ENCODE measurements at regions not wholly inside any gene's neighbourhood (a gene's known extent, or its start where the extent isn't known, plus 50 kb on each side); places are given as distances from the start of the nearest gene placed in this dataset.

DNA sequence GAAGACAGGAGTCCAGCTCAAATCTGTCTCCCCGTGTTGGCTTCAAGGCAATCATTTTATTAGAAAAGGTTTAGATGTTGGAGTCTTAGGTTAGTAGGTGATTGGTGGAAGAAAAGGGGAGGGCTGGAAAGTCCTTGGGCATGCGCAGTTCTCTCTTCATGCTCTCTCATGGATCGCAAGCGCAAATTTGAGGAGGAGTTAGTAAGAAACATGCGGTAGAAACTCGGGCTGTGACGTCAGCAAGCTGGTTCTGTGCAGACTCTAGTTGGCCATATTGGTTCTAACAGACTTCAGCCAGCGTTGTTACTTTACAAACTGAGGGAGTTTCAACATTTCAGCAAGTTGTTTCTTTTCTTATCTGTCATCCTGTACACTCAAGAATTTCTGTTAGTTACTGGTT is 392.2 kb downstream of the CDK5RAP2 start:
- TF ChIP-seq, protein P1, sequence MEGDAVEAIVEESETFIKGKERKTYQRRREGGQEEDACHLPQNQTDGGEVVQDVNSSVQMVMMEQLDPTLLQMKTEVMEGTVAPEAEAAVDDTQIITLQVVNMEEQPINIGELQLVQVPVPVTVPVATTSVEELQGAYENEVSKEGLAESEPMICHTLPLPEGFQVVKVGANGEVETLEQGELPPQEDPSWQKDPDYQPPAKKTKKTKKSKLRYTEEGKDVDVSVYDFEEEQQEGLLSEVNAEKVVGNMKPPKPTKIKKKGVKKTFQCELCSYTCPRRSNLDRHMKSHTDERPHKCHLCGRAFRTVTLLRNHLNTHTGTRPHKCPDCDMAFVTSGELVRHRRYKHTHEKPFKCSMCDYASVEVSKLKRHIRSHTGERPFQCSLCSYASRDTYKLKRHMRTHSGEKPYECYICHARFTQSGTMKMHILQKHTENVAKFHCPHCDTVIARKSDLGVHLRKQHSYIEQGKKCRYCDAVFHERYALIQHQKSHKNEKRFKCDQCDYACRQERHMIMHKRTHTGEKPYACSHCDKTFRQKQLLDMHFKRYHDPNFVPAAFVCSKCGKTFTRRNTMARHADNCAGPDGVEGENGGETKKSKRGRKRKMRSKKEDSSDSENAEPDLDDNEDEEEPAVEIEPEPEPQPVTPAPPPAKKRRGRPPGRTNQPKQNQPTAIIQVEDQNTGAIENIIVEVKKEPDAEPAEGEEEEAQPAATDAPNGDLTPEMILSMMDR (IDR thresholded peaks at IDR 0.05) = no peak
- TF ChIP-seq POLR2A (IDR thresholded peaks at IDR 0.05) = no peak
